Activated CD8-positive, alpha-beta memory T cell treated with anti-CD3 and anti-CD28 coated beads for 24 hours (primary cell): ENCODE measurements at regions not wholly inside any gene's neighbourhood (a gene's known extent, or its start where the extent isn't known, plus 50 kb on each side); places are given as distances from the start of the nearest gene placed in this dataset.

Experiments
- DNase-seq: peaks from one replicate; pipeline ENCODE4 v3.0.0-alpha.2; 2020

- DNase-seq: no peak
Observed at GRCh38 chr11:104582431-104582830, 315.8 kb downstream of the CASP12 start.

DNA sequence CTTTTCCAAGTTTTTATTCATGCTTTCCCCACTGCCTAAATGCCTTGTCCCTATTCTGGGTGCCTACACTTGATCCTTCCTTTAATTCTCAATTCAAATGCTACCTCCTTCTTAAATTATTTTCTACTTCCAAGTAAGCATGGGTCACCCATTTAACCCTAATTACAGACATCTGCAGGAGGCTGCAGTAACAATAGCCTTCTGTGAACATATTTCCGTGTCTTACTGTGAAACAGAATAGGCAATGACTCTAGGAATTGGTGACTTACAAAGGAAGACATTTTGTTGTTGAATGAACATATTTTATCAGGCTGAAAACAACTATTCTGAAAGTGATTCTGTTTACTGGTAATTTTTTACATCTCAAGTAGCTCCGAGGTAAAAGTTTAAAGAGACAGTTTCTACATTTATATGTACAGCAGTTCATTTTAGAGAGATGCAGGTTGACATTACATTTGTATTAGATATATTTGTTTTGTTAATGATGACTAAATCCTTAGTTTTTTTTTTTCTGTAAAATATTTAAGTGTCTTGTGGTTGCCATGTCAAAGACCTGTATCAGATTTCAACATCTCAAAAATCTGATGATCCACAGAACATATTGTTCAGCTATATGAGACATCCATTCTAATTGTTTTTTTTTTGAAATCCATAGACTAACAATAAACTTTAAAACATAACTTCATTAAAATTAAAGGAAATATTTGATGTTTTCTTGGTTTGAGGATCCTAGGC lies 316.8 kb downstream of the CASP12 start:
- DNase-seq: no peak

DNA sequence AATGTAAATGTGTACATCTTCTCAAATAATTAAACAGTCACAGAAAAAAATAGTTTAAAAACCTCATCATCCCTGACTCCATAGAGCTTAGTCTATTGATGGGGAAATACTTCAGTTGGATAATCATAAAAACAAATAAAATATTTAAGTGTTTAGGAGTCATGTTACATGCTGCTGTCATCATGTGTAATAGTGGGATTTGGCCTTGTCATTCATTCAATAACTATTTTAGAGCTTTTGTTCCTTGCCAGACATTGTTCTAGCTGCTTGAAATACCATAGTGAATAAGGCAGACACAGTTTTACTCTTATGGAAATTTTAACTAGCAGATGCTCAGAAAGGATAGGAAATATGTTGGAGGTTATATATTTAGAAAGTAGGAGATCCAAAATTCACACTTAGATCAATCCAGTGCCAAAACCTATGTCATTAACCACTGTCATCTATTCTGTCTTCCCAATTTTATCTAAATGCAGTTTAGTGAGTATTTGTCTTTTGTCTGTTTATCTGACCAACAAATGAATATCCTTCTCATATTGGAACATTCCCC lies 324.7 kb downstream of the CASP12 start:
- no peak for DNase-seq

- no peak for DNase-seq
Observed at GRCh38 chr11:104572279-104572678, 326.0 kb downstream of the CASP12 start.

- DNase-seq: no peak
Observed at GRCh38 chr11:104570078-104570701, 328.1 kb downstream of the CASP12 start.

DNA sequence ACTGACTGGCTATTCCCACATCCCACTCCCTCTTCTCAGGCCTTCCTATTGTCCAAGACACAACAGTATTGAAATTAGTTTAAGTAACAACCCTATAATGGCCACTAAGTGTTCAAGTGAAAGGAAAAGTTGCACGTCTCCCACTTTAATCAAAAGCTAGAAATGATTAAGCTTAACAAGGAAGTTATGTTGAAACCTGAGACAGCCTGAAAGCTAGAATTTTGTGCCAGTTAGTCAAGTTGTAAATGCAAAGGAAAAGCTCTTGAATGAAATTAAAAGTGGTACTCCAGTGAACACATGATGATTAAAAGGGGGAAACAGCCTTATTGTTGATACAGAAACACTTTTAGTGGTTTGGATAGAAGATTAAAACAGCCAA lies 332.7 kb downstream of the CASP12 start:
- DNase-seq: no peak

DNA sequence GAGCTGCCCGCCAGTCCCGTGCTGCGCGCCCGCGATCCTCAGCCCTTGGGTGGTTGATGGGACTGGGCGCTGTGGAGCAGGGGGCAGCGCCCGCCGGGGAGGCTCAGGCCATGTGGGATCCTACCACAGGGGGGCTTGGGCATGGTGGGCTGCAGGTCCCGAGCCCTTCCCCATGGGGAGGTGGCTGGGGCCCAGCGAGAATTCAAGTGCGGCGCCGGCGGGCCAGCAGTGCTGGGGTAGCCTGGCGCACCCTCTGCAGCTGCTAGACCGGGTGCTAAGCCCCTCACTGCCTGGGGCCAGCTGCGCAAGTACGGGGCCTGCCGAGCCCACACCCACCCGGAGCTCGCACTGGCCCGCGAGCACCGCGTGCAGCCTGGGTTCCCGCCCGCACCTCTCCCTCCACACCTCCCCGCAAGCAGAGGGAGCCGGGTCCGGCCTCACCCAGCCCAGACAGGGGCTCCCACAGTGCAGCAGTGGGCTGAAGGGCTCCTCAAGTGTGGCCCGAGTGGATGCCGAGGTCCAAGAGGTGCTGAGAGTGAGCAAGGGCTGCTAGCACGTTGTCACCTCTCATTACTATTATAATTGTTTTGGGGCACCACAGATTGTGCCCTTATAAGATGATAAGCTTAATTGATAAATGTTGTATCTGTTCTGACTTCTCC lies 333.2 kb downstream of the CASP12 start:
- DNase-seq: no peak

GRCh38 chr11:104556606-104557301 lies 341.5 kb downstream of the CASP12 start:
- DNase-seq: no peak

DNA sequence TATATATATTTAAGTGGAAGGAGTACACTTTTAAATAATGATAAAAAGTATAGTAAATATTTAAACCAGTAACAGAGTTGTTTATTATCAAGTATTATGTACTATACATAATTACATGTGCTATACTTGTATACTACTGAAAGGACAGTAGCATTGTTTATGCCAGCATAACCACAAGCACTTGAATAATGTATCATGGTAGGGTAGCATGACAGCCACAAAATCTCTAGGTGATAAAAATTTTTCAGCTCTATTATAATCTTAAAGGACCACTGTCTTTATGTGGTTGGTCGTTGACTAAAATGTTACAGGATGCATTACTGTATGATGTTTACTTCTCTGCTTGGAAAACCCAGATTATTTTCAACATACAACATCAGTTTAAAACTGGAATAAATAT lies 349.2 kb downstream of the CASP12 start:
- no peak for DNase-seq

DNA sequence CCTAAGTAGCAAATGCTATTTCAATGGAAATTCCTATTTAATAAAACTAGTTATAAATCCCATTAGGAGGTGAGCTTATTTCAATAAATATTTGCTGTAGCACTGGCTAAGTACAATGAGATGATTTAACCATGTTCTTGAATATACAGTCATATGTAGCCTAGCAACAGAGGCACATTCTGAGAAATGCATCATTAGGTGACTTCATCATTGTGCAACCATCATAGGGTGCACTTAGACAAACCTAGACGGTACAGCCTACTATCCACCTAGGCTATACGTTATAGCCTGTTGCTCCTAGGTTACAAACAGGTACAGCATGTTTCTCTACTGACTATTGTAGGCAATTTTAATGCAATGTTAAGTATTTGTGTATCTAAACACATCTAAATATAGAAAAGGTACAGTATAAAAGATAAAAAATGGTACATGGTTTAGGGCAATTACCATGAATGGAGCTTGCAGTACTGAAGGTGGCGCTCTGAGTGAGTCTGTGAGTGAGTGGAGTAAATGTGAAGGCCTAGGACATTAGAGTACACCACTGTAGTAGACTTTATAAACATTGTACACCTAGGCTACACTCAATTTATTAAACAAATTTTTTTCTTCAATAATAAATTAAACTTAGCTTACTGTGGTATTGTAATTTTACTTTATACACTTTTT lies 350.1 kb downstream of the CASP12 start:
- DNase-seq: no peak

DNA sequence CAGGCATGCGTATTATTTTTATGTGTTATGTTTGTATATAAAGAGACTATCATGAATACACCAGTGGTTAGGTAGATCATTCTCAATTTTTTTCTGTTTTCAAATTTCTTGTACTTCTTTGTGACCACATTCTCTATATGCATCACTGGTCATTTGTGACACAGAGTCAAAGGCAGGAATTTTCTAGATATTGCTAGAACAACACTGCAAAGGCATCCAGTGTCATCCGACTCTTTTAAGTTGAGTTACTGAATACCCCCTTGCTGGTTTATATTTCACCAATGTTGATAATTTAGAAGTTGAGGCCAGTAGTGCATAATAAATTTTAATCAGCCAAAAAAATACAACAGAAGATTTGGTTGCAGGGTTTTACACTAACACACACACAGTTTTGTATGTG lies 351.8 kb downstream of the CASP12 start:
- no peak for DNase-seq

DNA sequence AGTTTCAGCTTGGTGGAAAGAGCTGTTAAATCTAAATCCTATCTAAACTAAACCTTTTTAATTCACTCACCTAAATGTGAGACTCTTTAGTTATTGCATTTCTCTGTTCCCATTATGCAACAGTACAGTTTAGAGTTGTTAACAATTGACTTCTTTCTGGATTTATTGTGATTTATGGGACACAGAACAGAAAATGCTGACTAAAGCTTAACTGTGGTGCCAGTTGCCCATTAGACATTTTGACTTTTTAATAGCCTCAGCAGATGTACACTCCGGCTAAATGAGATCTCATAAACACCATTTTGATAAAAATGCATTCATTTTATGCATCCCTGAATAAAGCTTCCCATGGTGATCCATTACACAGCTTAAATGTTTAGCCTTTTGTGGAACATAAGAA lies 356.6 kb downstream of the CASP12 start:
- no peak for DNase-seq

DNA sequence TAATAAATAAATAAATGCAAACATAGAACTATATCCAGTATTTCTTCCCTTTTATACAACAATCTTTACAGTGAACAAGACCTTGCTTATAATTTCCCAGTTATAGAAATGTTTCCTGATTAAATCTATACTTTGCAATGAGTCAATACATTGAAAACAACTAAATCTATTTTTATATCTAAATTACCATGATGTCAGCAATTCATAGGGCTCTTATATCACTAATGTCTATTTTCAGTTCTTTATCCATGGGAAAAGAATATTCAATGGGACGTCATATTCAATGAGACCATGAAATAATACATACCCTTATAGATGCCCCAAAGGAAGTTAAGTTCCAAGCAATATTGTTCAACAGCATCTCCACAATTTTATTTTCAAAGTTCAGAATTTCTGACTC lies 359.9 kb downstream of the CASP12 start:
- no peak for DNase-seq

DNA sequence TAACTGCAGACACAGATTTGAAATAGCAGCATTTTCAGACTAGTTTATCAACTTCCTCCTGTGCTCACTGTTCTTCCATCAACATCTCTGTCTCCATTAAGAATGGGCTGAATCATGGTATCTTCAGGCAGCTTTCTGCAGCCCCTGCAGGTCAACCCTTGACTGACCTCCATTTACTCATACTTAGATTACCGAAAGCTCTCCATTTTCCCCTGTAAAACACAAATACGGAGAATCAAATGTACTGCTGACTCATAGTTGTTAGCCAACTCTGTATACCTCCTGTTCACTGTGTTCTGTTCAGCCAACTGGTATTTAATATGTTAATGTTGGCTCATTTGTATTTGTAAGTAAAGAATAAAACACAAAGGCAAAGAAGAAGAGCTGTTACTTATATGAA lies 364.0 kb downstream of the CASP12 start:
- no peak for DNase-seq

DNA sequence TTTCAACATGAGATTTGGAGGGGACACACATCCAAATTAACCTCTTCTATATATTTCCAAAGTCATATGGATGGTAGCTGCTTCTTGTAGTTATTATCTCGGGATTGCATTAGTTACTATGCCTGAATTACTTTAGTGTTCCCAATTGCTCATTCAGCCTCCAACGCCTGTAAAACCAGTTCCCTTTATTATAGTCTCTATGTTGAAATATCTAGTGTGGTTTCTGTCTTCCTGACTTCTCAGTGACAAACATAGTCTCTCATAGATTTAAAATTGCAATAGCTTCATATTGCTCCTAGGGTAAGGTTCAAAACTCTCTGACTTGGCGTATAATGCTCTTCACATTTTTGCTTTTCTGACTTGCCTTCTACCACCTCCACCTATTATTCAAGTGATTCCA lies 366.4 kb downstream of the CASP12 start:
- no peak for DNase-seq

DNA sequence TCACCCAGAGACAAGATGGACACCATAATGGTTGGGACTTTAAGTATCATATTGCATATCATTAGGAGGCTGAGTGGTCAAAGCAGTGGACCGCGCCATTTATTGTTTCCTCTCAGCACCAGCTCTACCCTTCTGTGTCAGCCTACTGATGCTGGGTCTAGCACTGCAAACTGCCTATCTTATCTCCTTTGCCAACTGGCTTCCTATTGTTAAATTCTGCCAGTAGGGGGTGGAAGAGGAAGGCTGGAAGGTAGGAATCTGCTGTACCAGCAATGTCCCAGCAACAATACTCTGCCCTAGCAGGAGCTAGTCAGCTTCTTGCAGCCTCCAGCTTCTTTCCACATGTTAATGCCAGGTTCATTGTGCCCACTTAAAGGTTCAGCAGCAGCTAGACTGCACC lies 367.1 kb upstream of the PDGFD start:
- no peak for DNase-seq

GRCh38 chr11:104529906-104530305 lies 366.0 kb upstream of the PDGFD start:
- no peak for DNase-seq

GRCh38 chr11:104529213-104529612 lies 365.3 kb upstream of the PDGFD start:
- no peak for DNase-seq

- no peak for DNase-seq
Observed at GRCh38 chr11:104526006-104526405, 362.1 kb upstream of the PDGFD start.

DNA sequence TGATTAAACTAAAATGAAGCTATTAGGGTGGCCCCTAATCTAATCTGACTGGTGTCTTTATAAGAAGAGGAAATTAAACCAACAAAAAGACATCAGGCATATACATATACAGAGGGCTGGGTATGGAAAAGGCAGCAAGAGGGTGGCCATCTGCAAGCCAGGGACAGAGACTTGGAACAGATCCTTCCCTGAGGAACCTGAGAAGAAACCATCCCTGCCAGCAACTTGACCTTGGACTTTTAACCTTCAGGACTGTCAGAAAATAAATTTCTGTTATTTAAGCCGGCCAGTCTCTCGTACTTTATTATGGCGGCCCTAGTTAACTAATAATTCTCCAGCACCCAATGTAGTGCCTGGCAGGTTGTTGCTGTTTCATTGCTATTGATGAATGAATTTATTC lies 361.5 kb upstream of the PDGFD start:
- no peak for DNase-seq

- no peak for DNase-seq
Observed at GRCh38 chr11:104524254-104524653, 360.3 kb upstream of the PDGFD start.

GRCh38 chr11:104523611-104524010 lies 359.7 kb upstream of the PDGFD start:
- DNase-seq: no peak

GRCh38 chr11:104522650-104523049 lies 358.7 kb upstream of the PDGFD start:
- DNase-seq: no peak
